ENCODE measurements at regions not wholly inside any gene's neighbourhood (a gene's known extent, or its start where the extent isn't known, plus 50 kb on each side); places are given as distances from the start of the nearest gene placed in this dataset.

- TF ChIP-seq CTCF (IDR thresholded peaks at IDR 0.05; ENCODE audit: low read depth, low read length), result no peak
- no peaks in the 10 kb centered on the region for H3K36me3 ChIP-seq
- no peaks in the 10 kb centered on the region for H3K27me3 ChIP-seq (ENCODE audit: insufficient read depth, low read depth, severe bottlenecking)
- DNase-seq, result no peak
- no peak overlapping the region for H3K4me3 ChIP-seq (ENCODE audit: low read depth, low read length)
- H3K27ac ChIP-seq, result no peak overlapping the region
- H3K9me3 ChIP-seq (ENCODE audit: severe bottlenecking), result peaks cover 1% of the 10 kb centered on the region
Measured at GRCh38 chr4:15130441-15130840, 128.2 kb downstream of the CPEB2 start.

GRCh38 chr4:15131551-15131950 lies 129.3 kb downstream of the CPEB2 start:
- Histone ChIP-seq H3K36me3 (no peaks in the 10 kb centered on the region), H3K4me3 (ENCODE audit: low read depth, low read length) (no peak overlapping the region), H3K27ac (no peak overlapping the region), H3K27me3 (ENCODE audit: insufficient read depth, low read depth, severe bottlenecking) (no peaks in the 10 kb centered on the region), H3K9me3 (ENCODE audit: severe bottlenecking) (peaks cover 9% of the 10 kb centered on the region)
- DNase-seq, result no peak
- TF ChIP-seq CTCF (IDR thresholded peaks at IDR 0.05; ENCODE audit: low read depth, low read length), result no peak

- DNase-seq, result no peak
- H3K4me3 ChIP-seq (ENCODE audit: low read depth, low read length), result no peak overlapping the region
- no peaks in the 10 kb centered on the region for H3K36me3 ChIP-seq
- no peak for TF ChIP-seq CTCF (IDR thresholded peaks at IDR 0.05; ENCODE audit: low read depth, low read length)
- peaks cover 9% of the 10 kb centered on the region for H3K9me3 ChIP-seq (ENCODE audit: severe bottlenecking)
- no peak overlapping the region for H3K27ac ChIP-seq
- no peaks in the 10 kb centered on the region for H3K27me3 ChIP-seq (ENCODE audit: insufficient read depth, low read depth, severe bottlenecking)
Measured at GRCh38 chr4:15132739-15133138, 130.5 kb downstream of the CPEB2 start.

GRCh38 chr4:15139599-15139998 lies 137.3 kb downstream of the CPEB2 start:
- Histone ChIP-seq H3K27me3 (ENCODE audit: insufficient read depth, low read depth, severe bottlenecking) (no peaks in the 10 kb centered on the region), H3K27ac (no peak overlapping the region), H3K9me3 (ENCODE audit: severe bottlenecking) (peaks cover 9% of the 10 kb centered on the region), H3K36me3 (no peaks in the 10 kb centered on the region), H3K4me3 (ENCODE audit: low read depth, low read length) (no peak overlapping the region)
- no peak for DNase-seq
- no peak for TF ChIP-seq CTCF (IDR thresholded peaks at IDR 0.05; ENCODE audit: low read depth, low read length)

- TF ChIP-seq CTCF (IDR thresholded peaks at IDR 0.05; ENCODE audit: low read depth, low read length), result no peak
- Histone ChIP-seq H3K36me3 (no peaks in the 10 kb centered on the region), H3K27ac (no peak overlapping the region), H3K27me3 (ENCODE audit: insufficient read depth, low read depth, severe bottlenecking) (no peaks in the 10 kb centered on the region), H3K4me3 (ENCODE audit: low read depth, low read length) (no peak overlapping the region), H3K9me3 (ENCODE audit: severe bottlenecking) (no peaks in the 10 kb centered on the region)
- DNase-seq, result no peak
Measured at GRCh38 chr4:15142201-15142600, 139.9 kb downstream of the CPEB2 start.

GRCh38 chr4:15143551-15143950 lies 141.3 kb downstream of the CPEB2 start:
- TF ChIP-seq CTCF (IDR thresholded peaks at IDR 0.05; ENCODE audit: low read depth, low read length), result no peak
- Histone ChIP-seq H3K9me3 (ENCODE audit: severe bottlenecking) (no peaks in the 10 kb centered on the region), H3K27me3 (ENCODE audit: insufficient read depth, low read depth, severe bottlenecking) (no peaks in the 10 kb centered on the region), H3K36me3 (no peaks in the 10 kb centered on the region), H3K27ac (no peak overlapping the region), H3K4me3 (ENCODE audit: low read depth, low read length) (no peak overlapping the region)
- no peak for DNase-seq

Data from WERI-Rb-1 (cell line).